ENCODE measurements at regions not wholly inside any gene's neighbourhood (a gene's known extent, or its start where the extent isn't known, plus 50 kb on each side); places are given as distances from the start of the nearest gene placed in this dataset.
A peak's percentile ranks its signal among the peaks of the same experiment; 100 is the strongest.

GRCh38 chr2:238790833-238791230, 57.1 kb upstream of the TWIST2 start:
- H3K4me3 ChIP-seq (ENCODE audit: low read depth, low read length) = peak overlapping the region; percentile 25; the same call in 1 of the 2 replicates
- CTCF ChIA-PET = interaction anchor here (0.6 to 1.5 kb wide), 6 partner anchors 10 to 420 kb away, joined by 3 to 6 read pairs (median 3); no protein-coding TSS in a partner anchor
- POLR2A ChIA-PET = no interaction called here
- TF ChIP-seq CTCF (IDR thresholded peaks at IDR 0.05; ENCODE audit: insufficient read depth, low read length, missing control alignments) = no peak
- DNase-seq (ENCODE audit: low read depth, low spot score) = no peak

- ChIA-PET POLR2A (no interaction called here), CTCF (interaction anchor here (0.6 to 1.5 kb wide), 5 partner anchors 72 to 420 kb away, joined by 3 to 6 read pairs (median 3); no protein-coding TSS in a partner anchor)
- no peak for TF ChIP-seq CTCF (IDR thresholded peaks at IDR 0.05; ENCODE audit: insufficient read depth, low read length, missing control alignments)
- peak overlapping the region; percentile 15; the same call in 1 of the 2 replicates for H3K4me3 ChIP-seq (ENCODE audit: low read depth, low read length)
- DNase-seq (ENCODE audit: low read depth, low spot score) = no peak
Observed at GRCh38 chr2:238791354-238791753, 56.5 kb upstream of the TWIST2 start.

- TF ChIP-seq CTCF (IDR thresholded peaks at IDR 0.05; ENCODE audit: insufficient read depth, low read length, missing control alignments) = no peak
- no peak overlapping the region for H3K4me3 ChIP-seq (ENCODE audit: low read depth, low read length)
- CTCF ChIA-PET = no interaction called here
Observed at GRCh38 chr2:238793306-238793705, 54.6 kb upstream of the TWIST2 start.

GRCh38 chr2:238793801-238794449, 54.0 kb upstream of the TWIST2 start:
- DNase-seq (ENCODE audit: low read depth, low spot score) = no peak
- ChIA-PET POLR2A (no interaction called here), CTCF (interaction anchor here (0.6 kb wide), 1 partner anchor 9 kb away, joined by 3 read pairs; no protein-coding TSS in a partner anchor)
- no peak for TF ChIP-seq CTCF (IDR thresholded peaks at IDR 0.05; ENCODE audit: insufficient read depth, low read length, missing control alignments)
- H3K4me3 ChIP-seq (ENCODE audit: low read depth, low read length) = no peak overlapping the region

More at GRCh38 chr2:238793306-238793705, 54.6 kb upstream of the TWIST2 start:
- no peak for DNase-seq (ENCODE audit: low read depth, low spot score)
- POLR2A ChIA-PET = no interaction called here

DNA sequence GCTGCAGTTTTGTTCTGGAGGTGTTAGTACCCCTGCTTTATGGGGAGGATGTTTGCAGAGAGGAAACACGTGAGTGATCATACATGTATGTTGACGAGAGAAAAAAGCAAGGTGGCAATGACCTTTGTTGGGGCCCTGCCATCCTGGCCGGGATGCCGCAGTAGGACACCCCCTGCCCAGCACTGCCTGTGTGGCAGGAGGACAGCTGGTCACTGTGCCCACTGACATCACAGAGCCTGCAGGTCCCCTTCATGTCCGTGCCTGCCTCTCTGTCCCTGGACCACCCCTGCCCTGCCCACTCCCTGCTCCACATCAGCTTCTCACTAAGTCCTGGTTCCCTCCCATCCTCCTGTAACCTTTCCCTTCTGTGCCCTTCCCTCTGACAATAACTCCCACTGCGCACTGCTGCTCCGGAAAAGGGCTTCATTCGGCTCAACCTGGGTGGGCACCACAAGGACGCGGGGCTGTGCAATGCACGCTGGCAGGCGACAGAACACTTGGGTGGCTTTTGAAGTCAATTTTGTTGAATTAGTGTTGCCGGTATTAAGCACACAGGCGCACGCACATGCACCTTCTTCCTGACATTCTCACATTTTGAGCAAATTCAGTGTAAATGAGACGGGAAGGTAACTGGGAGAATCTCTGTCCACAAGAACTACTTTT, 51.5 kb upstream of the TWIST2 start:
- no peak overlapping the region for H3K4me3 ChIP-seq (ENCODE audit: low read depth, low read length)
- DNase-seq (ENCODE audit: low read depth, low spot score) = no peak
- no peak for TF ChIP-seq CTCF (IDR thresholded peaks at IDR 0.05; ENCODE audit: insufficient read depth, low read length, missing control alignments)
- POLR2A ChIA-PET = no interaction called here
- CTCF ChIA-PET = interaction anchor here (1.3 to 1.4 kb wide), 2 partner anchors 11 to 12 kb away, joined by 3 to 5 read pairs; no protein-coding TSS in a partner anchor

DNA sequence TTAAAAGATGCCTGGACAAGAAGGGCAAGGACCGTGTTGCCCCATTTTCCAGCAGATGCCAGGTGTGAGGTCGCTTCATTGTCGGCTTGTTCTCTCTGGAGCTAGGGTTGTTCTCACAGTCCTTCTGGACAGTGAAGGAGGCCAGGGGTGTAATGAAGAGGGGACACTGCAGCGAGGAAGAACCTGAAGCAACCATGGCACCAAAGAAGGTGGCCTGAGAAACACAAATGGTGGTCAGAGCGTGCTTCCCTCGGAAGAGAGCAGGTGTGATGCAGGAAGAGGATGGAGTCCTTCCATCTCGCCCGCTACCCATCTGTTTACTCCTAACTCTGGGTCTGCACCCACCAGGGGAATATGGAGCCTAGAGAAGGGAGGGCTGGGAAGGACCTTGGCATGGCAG, 50.3 kb upstream of the TWIST2 start:
- ChIA-PET POLR2A (no interaction called here), CTCF (interaction anchor here (1.3 to 1.5 kb wide), 2 partner anchors 11 to 13 kb away, joined by 4 to 5 read pairs; no protein-coding TSS in a partner anchor)
- no peak for DNase-seq (ENCODE audit: low read depth, low spot score)
- TF ChIP-seq CTCF (IDR thresholded peaks at IDR 0.05; ENCODE audit: insufficient read depth, low read length, missing control alignments) = no peak
- H3K4me3 ChIP-seq (ENCODE audit: low read depth, low read length) = no peak overlapping the region
